ENCODE measurements at regions not wholly inside any gene's neighbourhood (a gene's known extent, or its start where the extent isn't known, plus 50 kb on each side); places are given as distances from the start of the nearest gene placed in this dataset.

DNA sequence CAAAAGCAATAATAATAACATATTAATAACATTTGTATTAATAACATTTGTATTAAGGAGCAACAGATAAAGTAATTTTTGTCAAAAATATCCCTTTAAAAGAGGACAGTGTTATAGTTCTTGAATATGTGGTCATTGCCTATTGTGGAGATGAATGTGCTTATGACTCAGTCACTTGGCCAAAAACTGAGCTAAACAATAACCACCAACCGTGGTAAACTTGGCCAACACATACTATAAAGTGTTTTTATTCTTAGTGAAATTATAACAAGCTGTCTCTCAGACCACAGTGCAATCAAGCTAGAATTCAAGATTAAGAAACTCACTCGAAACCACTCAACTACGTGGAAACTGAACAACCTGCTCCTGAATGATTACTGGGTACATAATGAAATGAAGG, 159.2 kb upstream of the PLPPR1 start:
- no peak for ATAC-seq (ENCODE audit: low read depth in 2 of 2)
- Histone ChIP-seq H3K4me3 (ENCODE audit: low read depth, low read length) (no peak overlapping the region), H3K4me1 (ENCODE audit: control insufficient read depth, insufficient read depth, low read length, poor library complexity, severe bottlenecking) (no peaks in the 10 kb centered on the region), H3K9me3 (ENCODE audit: control insufficient read depth in 2 of 2, low read length in 2 of 2) (no peaks in the 10 kb centered on the region), H3K27me3 (ENCODE audit: control insufficient read depth, insufficient read depth, low read length) (no peaks in the 10 kb centered on the region), H3K27ac (ENCODE audit: insufficient read depth, low read length, poor library complexity, severe bottlenecking) (no peak overlapping the region), H3K36me3 (ENCODE audit: control insufficient read depth, insufficient read depth, low read length) (no peaks in the 10 kb centered on the region)
- Mint-ChIP-seq H3K36me3 (no peaks in the 10 kb centered on the region), H3K4me3 (no peak overlapping the region), H3K27ac (no peak overlapping the region), H3K27me3 (no peaks in the 10 kb centered on the region), H3K4me1 (no peaks in the 10 kb centered on the region), H3K9me3 (peaks cover 0 to 5% (median 1%) of the 10 kb centered on the region in 7 donors)
- DNase-seq: no peak

DNA sequence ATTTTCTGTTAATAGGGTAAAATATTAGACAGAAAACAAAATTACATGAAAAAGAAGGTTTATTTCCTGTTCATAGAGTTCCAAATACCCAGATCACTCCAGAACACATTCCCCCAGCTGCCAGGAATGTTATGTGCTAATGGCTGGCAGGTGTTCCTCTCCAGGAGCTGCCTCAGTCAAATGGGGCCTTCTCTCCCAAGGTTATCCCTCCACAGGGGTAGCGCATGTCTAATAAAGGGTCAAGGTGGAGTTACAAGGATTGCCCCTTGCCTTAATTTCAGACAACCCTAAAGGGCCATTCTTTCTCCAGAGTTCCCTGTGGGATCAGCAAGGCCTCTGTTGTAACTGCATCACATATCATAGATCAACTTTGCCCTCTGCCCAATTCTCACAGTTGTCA, 148.6 kb upstream of the PLPPR1 start:
- H3K27me3 Mint-ChIP-seq: no peaks in the 10 kb centered on the region

DNA sequence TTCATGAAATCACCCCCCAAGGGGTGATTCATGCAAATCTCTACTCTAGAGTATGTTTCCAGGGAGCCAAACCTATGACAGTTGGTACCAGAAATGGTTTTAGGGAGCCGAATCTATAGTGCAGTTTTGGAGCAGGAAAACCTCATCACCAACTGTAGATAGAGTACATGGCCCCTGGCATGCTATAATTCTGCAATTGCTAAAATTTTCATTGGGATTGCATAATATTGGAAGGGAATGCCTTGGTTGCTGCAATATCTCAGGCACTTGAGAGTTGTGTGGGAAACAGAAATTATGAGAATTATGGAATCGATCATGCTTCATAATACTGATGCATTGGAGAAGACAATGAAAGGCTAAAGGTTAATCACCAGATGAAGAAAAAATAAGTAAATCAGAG, 148.2 kb upstream of the PLPPR1 start:
- Histone ChIP-seq H3K27me3 (ENCODE audit: control insufficient read depth, insufficient read depth, low read length) (no peaks in the 10 kb centered on the region), H3K27ac (ENCODE audit: insufficient read depth, low read length, poor library complexity, severe bottlenecking) (no peak overlapping the region), H3K9me3 (ENCODE audit: control insufficient read depth in 2 of 2, low read length in 2 of 2) (no peaks in the 10 kb centered on the region), H3K4me1 (ENCODE audit: control insufficient read depth, insufficient read depth, low read length, poor library complexity, severe bottlenecking) (no peaks in the 10 kb centered on the region), H3K4me3 (ENCODE audit: low read depth, low read length) (no peak overlapping the region), H3K36me3 (ENCODE audit: control insufficient read depth, insufficient read depth, low read length) (no peaks in the 10 kb centered on the region)
- H3K36me3 Mint-ChIP-seq: no peaks in the 10 kb centered on the region
- DNase-seq (no peak), ATAC-seq (ENCODE audit: low read depth in 2 of 2) (no peak)
- no peaks in the 10 kb centered on the region for H3K4me1 Mint-ChIP-seq
- no peak overlapping the region for H3K27ac Mint-ChIP-seq
- H3K4me3 Mint-ChIP-seq: no peak overlapping the region
- no peaks in the 10 kb centered on the region for H3K27me3 Mint-ChIP-seq
- H3K9me3 Mint-ChIP-seq: no peaks in the 10 kb centered on the region

More for the DNA sequence above, 148.6 kb upstream of the PLPPR1 start:
- Histone ChIP-seq H3K27me3 (ENCODE audit: control insufficient read depth, insufficient read depth, low read length) (no peaks in the 10 kb centered on the region), H3K4me3 (ENCODE audit: low read depth, low read length) (no peak overlapping the region), H3K9me3 (ENCODE audit: control insufficient read depth in 2 of 2, low read length in 2 of 2) (no peaks in the 10 kb centered on the region), H3K4me1 (ENCODE audit: control insufficient read depth, insufficient read depth, low read length, poor library complexity, severe bottlenecking) (no peaks in the 10 kb centered on the region), H3K36me3 (ENCODE audit: control insufficient read depth, insufficient read depth, low read length) (no peaks in the 10 kb centered on the region), H3K27ac (ENCODE audit: insufficient read depth, low read length, poor library complexity, severe bottlenecking) (no peak overlapping the region)
- Mint-ChIP-seq H3K36me3 (no peaks in the 10 kb centered on the region), H3K4me1 (no peaks in the 10 kb centered on the region), H3K4me3 (no peak overlapping the region), H3K27ac (no peak overlapping the region), H3K9me3 (no peaks in the 10 kb centered on the region)
- DNase-seq (no peak), ATAC-seq (ENCODE audit: low read depth in 2 of 2) (no peak)

DNA sequence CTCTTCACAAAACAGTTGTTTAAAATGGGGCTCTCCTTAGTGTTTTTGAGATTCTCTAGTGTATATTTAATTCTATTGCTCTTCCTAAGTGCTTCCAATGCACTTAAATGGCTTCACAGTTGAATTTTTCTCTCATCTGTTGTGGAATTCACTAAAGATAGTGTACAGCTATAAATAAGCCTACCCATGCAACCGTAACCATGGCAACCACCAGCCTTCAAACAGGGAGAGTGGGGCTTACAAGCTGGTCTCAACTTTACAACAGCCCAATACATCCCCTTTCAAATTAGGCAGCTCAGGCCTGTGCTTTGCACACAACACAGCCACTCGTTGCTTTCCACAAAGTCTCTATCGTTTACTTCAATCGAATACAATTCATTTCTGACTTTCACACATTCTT, 144.0 kb upstream of the PLPPR1 start:
- no peaks in the 10 kb centered on the region for H3K36me3 ChIP-seq (ENCODE audit: control insufficient read depth, insufficient read depth, low read length)
- H3K9me3 Mint-ChIP-seq: peaks cover 0 to 2% (median 0%) of the 10 kb centered on the region in 7 donors
- no peak for DNase-seq
- no peaks in the 10 kb centered on the region for H3K4me1 Mint-ChIP-seq
- no peaks in the 10 kb centered on the region for H3K4me1 ChIP-seq (ENCODE audit: control insufficient read depth, insufficient read depth, low read length, poor library complexity, severe bottlenecking)
- no peak overlapping the region for H3K27ac Mint-ChIP-seq
- no peaks in the 10 kb centered on the region for H3K27me3 ChIP-seq (ENCODE audit: control insufficient read depth, insufficient read depth, low read length)
- no peak overlapping the region for H3K4me3 ChIP-seq (ENCODE audit: low read depth, low read length)
- H3K36me3 Mint-ChIP-seq: no peaks in the 10 kb centered on the region
- H3K27me3 Mint-ChIP-seq: no peaks in the 10 kb centered on the region
- no peak overlapping the region for H3K4me3 Mint-ChIP-seq
- ATAC-seq (ENCODE audit: low read depth in 2 of 2): no peak
- H3K9me3 ChIP-seq (ENCODE audit: control insufficient read depth in 2 of 2, low read length in 2 of 2): no peaks in the 10 kb centered on the region
- H3K27ac ChIP-seq (ENCODE audit: insufficient read depth, low read length, poor library complexity, severe bottlenecking): no peak overlapping the region

DNA sequence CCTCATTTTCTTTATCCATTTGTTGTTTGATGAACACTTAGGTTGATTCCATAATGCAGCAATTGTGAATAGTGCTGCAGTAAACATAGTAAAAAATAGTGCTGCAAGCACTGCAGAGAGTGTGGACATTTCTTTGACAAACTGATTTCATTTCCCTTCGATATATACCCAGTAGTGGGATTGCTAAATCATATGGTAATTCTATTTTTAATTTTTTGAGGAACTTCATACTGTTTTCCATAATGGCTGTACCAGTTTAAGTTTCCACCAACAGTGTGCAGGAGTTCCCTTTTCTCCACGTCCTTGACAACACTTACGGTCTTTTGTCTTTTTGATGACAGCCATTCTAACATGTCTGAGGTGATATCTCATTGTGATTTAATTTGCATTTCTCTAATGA, 138.2 kb upstream of the PLPPR1 start:
- no peak overlapping the region for H3K4me3 ChIP-seq (ENCODE audit: low read depth, low read length)
- Mint-ChIP-seq H3K27me3 (no peaks in the 10 kb centered on the region), H3K27ac (no peak overlapping the region), H3K36me3 (no peaks in the 10 kb centered on the region), H3K4me1 (no peaks in the 10 kb centered on the region), H3K4me3 (no peak overlapping the region), H3K9me3 (peaks cover 0 to 4% (median 0%) of the 10 kb centered on the region in 7 donors)
- no peaks in the 10 kb centered on the region for H3K9me3 ChIP-seq (ENCODE audit: control insufficient read depth in 2 of 2, low read length in 2 of 2)
- H3K4me1 ChIP-seq (ENCODE audit: control insufficient read depth, insufficient read depth, low read length, poor library complexity, severe bottlenecking): no peaks in the 10 kb centered on the region
- H3K27ac ChIP-seq (ENCODE audit: insufficient read depth, low read length, poor library complexity, severe bottlenecking): no peak overlapping the region
- ATAC-seq (ENCODE audit: low read depth in 2 of 2): no peak
- DNase-seq: no peak
- no peaks in the 10 kb centered on the region for H3K27me3 ChIP-seq (ENCODE audit: control insufficient read depth, insufficient read depth, low read length)
- no peaks in the 10 kb centered on the region for H3K36me3 ChIP-seq (ENCODE audit: control insufficient read depth, insufficient read depth, low read length)

DNA sequence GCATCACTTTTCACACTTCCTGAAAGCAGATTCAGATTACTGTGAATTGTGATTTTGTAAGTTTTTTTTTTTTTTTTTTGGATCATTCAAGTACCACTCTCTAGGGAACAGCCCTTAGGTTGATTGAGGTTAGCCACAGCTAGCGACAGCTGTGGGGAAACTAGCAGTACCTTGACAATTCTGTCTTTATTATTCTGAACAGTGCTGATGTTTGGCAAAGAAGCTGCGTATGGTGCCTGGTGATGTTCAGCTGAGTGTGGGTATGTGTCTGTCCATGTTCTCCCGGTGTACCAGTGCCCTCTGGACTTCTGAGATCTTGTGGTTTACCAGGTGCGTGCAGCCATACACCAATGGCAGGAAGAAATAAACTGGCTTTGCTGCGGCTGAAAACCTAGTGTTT, 117.3 kb upstream of the PLPPR1 start:
- H3K36me3 ChIP-seq (ENCODE audit: control insufficient read depth, insufficient read depth, low read length): no peaks in the 10 kb centered on the region
- H3K27ac Mint-ChIP-seq: no peak overlapping the region
- DNase-seq (no peak), ATAC-seq (ENCODE audit: low read depth in 2 of 2) (no peak)
- H3K4me1 ChIP-seq (ENCODE audit: control insufficient read depth, insufficient read depth, low read length, poor library complexity, severe bottlenecking): no peaks in the 10 kb centered on the region
- H3K36me3 Mint-ChIP-seq: no peaks in the 10 kb centered on the region
- H3K27me3 ChIP-seq (ENCODE audit: control insufficient read depth, insufficient read depth, low read length): no peaks in the 10 kb centered on the region
- H3K4me1 Mint-ChIP-seq: no peaks in the 10 kb centered on the region
- H3K4me3 Mint-ChIP-seq: no peak overlapping the region
- no peaks in the 10 kb centered on the region for H3K9me3 ChIP-seq (ENCODE audit: control insufficient read depth in 2 of 2, low read length in 2 of 2)
- no peak overlapping the region for H3K27ac ChIP-seq (ENCODE audit: insufficient read depth, low read length, poor library complexity, severe bottlenecking)
- H3K4me3 ChIP-seq (ENCODE audit: low read depth, low read length): no peak overlapping the region
- peaks cover 0 to 5% (median 0%) of the 10 kb centered on the region in 7 donors for H3K9me3 Mint-ChIP-seq
- H3K27me3 Mint-ChIP-seq: no peaks in the 10 kb centered on the region

DNA sequence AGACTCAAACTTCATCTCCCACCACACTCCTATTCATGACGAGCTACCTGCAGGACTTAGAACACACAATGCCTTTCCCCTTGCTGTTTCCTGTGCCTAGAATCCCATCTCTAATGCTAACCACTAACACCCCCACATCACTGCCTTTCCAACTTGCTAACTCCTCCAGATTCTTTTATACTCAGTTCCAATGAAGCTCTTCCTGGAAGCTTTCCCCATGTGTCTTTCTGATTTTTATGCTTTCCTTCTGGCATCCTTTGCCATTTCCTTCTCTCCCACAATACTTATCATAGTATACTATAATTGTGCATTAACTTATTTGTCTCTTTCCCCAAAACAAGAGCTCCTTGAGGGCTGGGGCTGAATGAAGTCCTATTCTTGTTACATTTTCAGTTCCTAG, 115.3 kb upstream of the PLPPR1 start:
- H3K27me3 ChIP-seq (ENCODE audit: control insufficient read depth, insufficient read depth, low read length): no peaks in the 10 kb centered on the region
- H3K9me3 ChIP-seq (ENCODE audit: control insufficient read depth in 2 of 2, low read length in 2 of 2): no peaks in the 10 kb centered on the region
- H3K36me3 ChIP-seq (ENCODE audit: control insufficient read depth, insufficient read depth, low read length): no peaks in the 10 kb centered on the region
- no peak overlapping the region for H3K4me3 ChIP-seq (ENCODE audit: low read depth, low read length)
- H3K4me1 Mint-ChIP-seq: no peaks in the 10 kb centered on the region
- no peaks in the 10 kb centered on the region for H3K36me3 Mint-ChIP-seq
- DNase-seq (no peak), ATAC-seq (ENCODE audit: low read depth in 2 of 2) (no peak)
- no peak overlapping the region for H3K27ac ChIP-seq (ENCODE audit: insufficient read depth, low read length, poor library complexity, severe bottlenecking)
- H3K9me3 Mint-ChIP-seq: peaks cover 0 to 5% (median 0%) of the 10 kb centered on the region in 7 donors
- no peaks in the 10 kb centered on the region for H3K27me3 Mint-ChIP-seq
- H3K4me1 ChIP-seq (ENCODE audit: control insufficient read depth, insufficient read depth, low read length, poor library complexity, severe bottlenecking): no peaks in the 10 kb centered on the region
- no peak overlapping the region for H3K27ac Mint-ChIP-seq
- H3K4me3 Mint-ChIP-seq: no peak overlapping the region

DNA sequence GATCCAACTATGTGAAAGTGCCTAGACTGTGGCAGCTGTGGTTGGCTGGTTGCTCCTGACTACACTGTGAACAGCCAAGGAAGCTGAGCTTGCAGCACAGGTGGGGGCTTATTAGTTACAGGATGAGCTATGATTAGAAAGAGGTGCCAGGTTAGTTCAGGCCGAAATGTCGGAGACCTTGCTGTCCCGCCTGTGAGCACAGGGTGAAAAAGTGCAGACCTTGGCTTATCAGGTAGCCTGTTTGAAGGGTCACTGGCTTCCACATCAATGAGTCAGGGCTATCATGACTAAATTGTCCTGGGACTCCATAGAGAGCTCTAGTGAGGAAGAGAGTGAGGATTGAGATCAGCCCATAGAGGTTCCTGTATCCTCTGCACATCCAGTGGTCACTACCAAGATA, 114.3 kb upstream of the PLPPR1 start:
- Histone ChIP-seq H3K9me3 (ENCODE audit: control insufficient read depth in 2 of 2, low read length in 2 of 2) (no peaks in the 10 kb centered on the region), H3K27me3 (ENCODE audit: control insufficient read depth, insufficient read depth, low read length) (no peaks in the 10 kb centered on the region), H3K4me1 (ENCODE audit: control insufficient read depth, insufficient read depth, low read length, poor library complexity, severe bottlenecking) (no peaks in the 10 kb centered on the region), H3K27ac (ENCODE audit: insufficient read depth, low read length, poor library complexity, severe bottlenecking) (no peak overlapping the region), H3K36me3 (ENCODE audit: control insufficient read depth, insufficient read depth, low read length) (no peaks in the 10 kb centered on the region), H3K4me3 (ENCODE audit: low read depth, low read length) (no peak overlapping the region)
- Mint-ChIP-seq H3K27me3 (no peaks in the 10 kb centered on the region), H3K4me3 (no peak overlapping the region), H3K36me3 (no peaks in the 10 kb centered on the region), H3K27ac (no peak overlapping the region), H3K4me1 (no peaks in the 10 kb centered on the region), H3K9me3 (peaks cover 0 to 5% (median 0%) of the 10 kb centered on the region in 7 donors)
- DNase-seq: no peak
- no peak for ATAC-seq (ENCODE audit: low read depth in 2 of 2)
